Thyroid gland (tissue), 4 donors: ENCODE measurements at regions not wholly inside any gene's neighbourhood (a gene's known extent, or its start where the extent isn't known, plus 50 kb on each side); places are given as distances from the start of the nearest gene placed in this dataset.
"Not testable (repeated sequence)": the region's sequence is repeated elsewhere in the genome, so short reads cannot be mapped to it uniquely, and the experiment has no call there.

Experiments used
- DNase-seq, 2 donors: peaks; one replicate each; pipeline ENCODE4 v3.0.0-alpha.2; 2019
- H3K27ac ChIP-seq, 3 donors: fragments of 200-600 bp; sonication (generic); 1 replicate in 2 of 3; 2 replicates in 1 of 3; pipeline ENCODE4 v1.5.1; 2016 to 2019; ENCODE audit warnings: mild to moderate bottlenecking in 1 of 3, moderate library complexity in 1 of 3
- H3K27me3 ChIP-seq: fragments of 200-600 bp; sonication (generic); one replicate; pipeline ENCODE4 v1.5.1; 2019
- H3K36me3 ChIP-seq, 2 donors: fragments of 200-600 bp; sonication (generic); one replicate each; pipeline ENCODE4 v1.5.1; 2016 to 2019
- H3K4me1 ChIP-seq, 2 donors: fragments of 200-600 bp; sonication (generic); one replicate each; pipeline ENCODE4 v1.5.1; 2017 to 2019
- H3K4me3 ChIP-seq, 3 donors: fragments of 200-600 bp; sonication (generic); replicated peaks in 1 of 3; 1 replicate in 2 of 3; 2 replicates in 1 of 3; pipeline ENCODE4 v1.5.1; 2016; ENCODE audit warnings: mild to moderate bottlenecking in 1 of 3
- H3K9me3 ChIP-seq: fragments of 200-600 bp; sonication (generic); one replicate; pipeline ENCODE4 v1.5.1; 2017
- CTCF ChIP-seq, 6 experiments: fragments of 200-600 bp in 3 of 6; fragments of 450-650 bp in 3 of 6; sonication (generic) in 3 of 6; IDR thresholded peaks; one replicate each; pipeline ENCODE4 v1.5.1; 2016 to 2019; ENCODE audit warnings: antibody characterized with exemption in 6 of 6, mild to moderate bottlenecking in 2 of 6, inconsistent platforms in 1 of 6, moderate library complexity in 1 of 6
- POLR2A ChIP-seq, 2 donors: fragments of 450-650 bp; IDR thresholded peaks; one replicate each; pipeline ENCODE4 v1.6.1; 2017; ENCODE audit warnings: antibody characterized with exemption in 2 of 2, mild to moderate bottlenecking in 2 of 2, moderate library complexity in 1 of 2
- WGBS, 2 donors: methylation state at CpG; one replicate each; pipeline ENCODE4 v1.1.5; 2017; 5-methylcytosine and 5-hydroxymethylcytosine counted together
- intact Hi-C: fragments of 100-400 bp; cut with DNase I; formaldehyde crosslinking; loops from one replicate; pipeline ENCODE4 v1.15.1; 2023

- Histone ChIP-seq H3K4me1 (no peaks in the 10 kb centered on the region), H3K9me3 (no peaks in the 10 kb centered on the region), H3K36me3 (no peaks in the 10 kb centered on the region), H3K27ac (no peak overlapping the region), H3K27me3 (no peaks in the 10 kb centered on the region), H3K4me3 (no peak overlapping the region)
- intact Hi-C loops = no loop called here
- 82 to 83% methylated on average over 7 of the region's 7 CpGs for WGBS, 2 donors
- TF ChIP-seq CTCF (IDR thresholded peaks at IDR 0.05) (no peak), POLR2A (IDR thresholded peaks at IDR 0.05) (no peak)
- DNase-seq = no peak
These were observed 80.1 kb upstream of the FAM204A start for GRCh38 chr10:118422241-118422640.

- DNase-seq, H3K9me3 ChIP-seq, H3K36me3 ChIP-seq, H3K4me1 ChIP-seq, intact Hi-C loops, H3K27ac ChIP-seq, H3K4me3 ChIP-seq, H3K27me3 ChIP-seq: not testable (repeated sequence)
- 92 to 94% methylated on average over 2 of the region's 2 CpGs for WGBS, 2 donors
These were observed 77.9 kb upstream of the FAM204A start for GRCh38 chr10:118420049-118420448.

GRCh38 chr10:118412932-118413331, 70.8 kb upstream of the FAM204A start:
- Histone ChIP-seq H3K4me1 (no peaks in the 10 kb centered on the region), H3K27ac (no peak overlapping the region), H3K27me3 (no peaks in the 10 kb centered on the region), H3K4me3 (no peak overlapping the region), H3K36me3 (no peaks in the 10 kb centered on the region), H3K9me3 (no peaks in the 10 kb centered on the region)
- 70 to 78% methylated on average over 8 of the region's 8 CpGs for WGBS, 2 donors
- TF ChIP-seq POLR2A (IDR thresholded peaks at IDR 0.05) = no peak
- no peak for TF ChIP-seq CTCF (IDR thresholded peaks at IDR 0.05)
- no peak for DNase-seq
- intact Hi-C loops = no loop called here

GRCh38 chr10:118412132-118412760, 70.1 kb upstream of the FAM204A start:
- no peaks in the 10 kb centered on the region for H3K9me3 ChIP-seq
- H3K36me3 ChIP-seq = no peaks in the 10 kb centered on the region
- H3K4me3 ChIP-seq = no peak overlapping the region
- H3K27ac ChIP-seq = no peak overlapping the region
- no peaks in the 10 kb centered on the region for H3K4me1 ChIP-seq
- 79 to 81% methylated on average over 8 of the region's 8 CpGs for WGBS, 2 donors
- H3K27me3 ChIP-seq = no peaks in the 10 kb centered on the region
- TF ChIP-seq POLR2A (IDR thresholded peaks at IDR 0.05) (no peak), CTCF (IDR thresholded peaks at IDR 0.05) (no peak)
- no peak for DNase-seq
- intact Hi-C loops = no loop called here

GRCh38 chr10:118409295-118409694, 67.2 kb upstream of the FAM204A start:
- WGBS, 2 donors = 72 to 79% methylated on average over 6 of the region's 6 CpGs
- intact Hi-C loops = no loop called here
- TF ChIP-seq CTCF (IDR thresholded peaks at IDR 0.05) = no peak
- no peak for TF ChIP-seq POLR2A (IDR thresholded peaks at IDR 0.05)
- H3K9me3 ChIP-seq = no peaks in the 10 kb centered on the region
- H3K4me1 ChIP-seq = no peaks in the 10 kb centered on the region
- no peaks in the 10 kb centered on the region for H3K27me3 ChIP-seq
- no peak overlapping the region for H3K27ac ChIP-seq
- no peak overlapping the region for H3K4me3 ChIP-seq
- no peak for DNase-seq
- no peaks in the 10 kb centered on the region for H3K36me3 ChIP-seq

GRCh38 chr10:118408181-118408580, 66.1 kb upstream of the FAM204A start:
- TF ChIP-seq CTCF (IDR thresholded peaks at IDR 0.05) = no peak
- no peak for TF ChIP-seq POLR2A (IDR thresholded peaks at IDR 0.05)
- 71 to 87% methylated on average over 9 of the region's 9 CpGs for WGBS, 2 donors
- no peak overlapping the region for H3K4me3 ChIP-seq

More at GRCh38 chr10:118408181-118408580, 66.1 kb upstream of the FAM204A start:
- Histone ChIP-seq H3K4me1 (no peaks in the 10 kb centered on the region), H3K36me3 (no peaks in the 10 kb centered on the region), H3K27me3 (no peaks in the 10 kb centered on the region), H3K27ac (no peak overlapping the region), H3K9me3 (no peaks in the 10 kb centered on the region)
- DNase-seq = no peak
- intact Hi-C loops = no loop called here
